Endodermal cell (in vitro differentiated cells): ENCODE measurements at regions not wholly inside any gene's neighbourhood (a gene's known extent, or its start where the extent isn't known, plus 50 kb on each side); places are given as distances from the start of the nearest gene placed in this dataset.

ENCODE experiments used
- DNase-seq: peaks from one replicate; pipeline ENCODE4 v3.0.0-alpha.2; 2017
- H3K27ac ChIP-seq: 2 replicates; pipeline ENCODE4 v1.5.1; 2013; ENCODE audit warnings: mild to moderate bottlenecking, low read depth, low read length, moderate library complexity
- H3K27me3 ChIP-seq: 2 replicates; pipeline ENCODE4 v1.6.1; 2013; ENCODE audit warnings: mild to moderate bottlenecking, low read length, moderate library complexity; ENCODE audit not compliant: insufficient read depth, control insufficient read depth, poor library complexity, severe bottlenecking
- H3K36me3 ChIP-seq: 2 replicates; pipeline ENCODE4 v1.7.0; 2013; ENCODE audit warnings: mild to moderate bottlenecking, low read length, moderate library complexity; ENCODE audit not compliant: control insufficient read depth, insufficient read depth
- H3K4me1 ChIP-seq: one replicate; pipeline ENCODE4 v1.7.0; 2013; ENCODE audit warnings: low read length; ENCODE audit not compliant: control insufficient read depth, insufficient read depth
- H3K4me3 ChIP-seq: 2 replicates; pipeline ENCODE4 v1.5.1; 2013; ENCODE audit warnings: mild to moderate bottlenecking, low read length, moderate library complexity
- H3K9ac ChIP-seq: 2 replicates; pipeline ENCODE4 v1.6.1; 2013; ENCODE audit warnings: mild to moderate bottlenecking, low read length, moderate library complexity; ENCODE audit not compliant: poor library complexity, severe bottlenecking; ENCODE audit errors: extremely low read depth
- H3K9me3 ChIP-seq: 2 replicates; pipeline ENCODE4 v1.6.1; 2013; ENCODE audit warnings: mild to moderate bottlenecking, low read length, moderate library complexity; ENCODE audit not compliant: control insufficient read depth
- H3K27ac Mint-ChIP-seq: 2 replicates; pipeline ENCODE4 v1.8.0; 2020; ENCODE audit warnings: mixed read lengths
- H3K27me3 Mint-ChIP-seq: 2 replicates; pipeline ENCODE4 v1.8.0; 2021; ENCODE audit warnings: mild to moderate bottlenecking, mixed read lengths; ENCODE audit not compliant: insufficient read depth
- H3K36me3 Mint-ChIP-seq: 2 replicates; pipeline ENCODE4 v1.8.0; 2020; ENCODE audit warnings: low read depth, mixed read lengths
- H3K4me1 Mint-ChIP-seq: 2 replicates; pipeline ENCODE4 v1.8.0; 2020; ENCODE audit warnings: mixed read lengths
- H3K4me3 Mint-ChIP-seq: 2 replicates; pipeline ENCODE4 v1.8.0; 2020; ENCODE audit warnings: mild to moderate bottlenecking, moderate library complexity, mixed read lengths
- H3K9me3 Mint-ChIP-seq: 2 replicates; pipeline ENCODE4 v1.8.0; 2020; ENCODE audit warnings: mild to moderate bottlenecking, mixed read lengths
- WGBS, 2 experiments: methylation state at CpG; one replicate each; pipeline versions ENCODE4 v1.1.5 to v1.1.7; 2013; ENCODE audit warnings: missing lambda C conversion rate in 2 of 2, mixed read lengths in 1 of 2; ENCODE audit not compliant: insufficient coverage in 1 of 2, insufficient read length in 1 of 2; 5-methylcytosine and 5-hydroxymethylcytosine counted together
- TF ChIP-seq, protein P1 (sequence below): fragments of 200-600 bp; sonication (generic); conservative IDR thresholded peaks from 2 replicates; pipeline ENCODE4 v1.5.0; 2021; ENCODE audit warnings: antibody characterized with exemption, mild to moderate bottlenecking

DNA sequence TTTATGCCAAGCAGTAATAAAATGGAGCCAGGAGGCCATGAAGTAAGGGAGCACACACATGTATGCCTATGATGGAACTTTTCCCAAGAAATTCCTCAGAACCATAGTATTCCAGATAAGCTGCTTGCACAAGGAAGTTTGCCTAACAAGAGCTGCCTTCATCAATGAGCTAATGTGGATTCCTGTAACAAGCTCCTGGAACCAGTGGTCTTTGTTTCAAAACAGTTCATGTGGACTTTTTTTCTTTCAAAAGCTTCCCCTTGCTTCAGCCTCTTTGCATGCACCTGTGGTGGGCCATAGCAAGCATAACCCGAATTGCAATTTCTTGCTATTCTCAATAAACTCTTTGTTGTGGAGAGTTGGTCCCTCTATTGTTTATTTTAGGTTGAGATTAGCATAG, 359.6 kb downstream of the UTRN start:
- Histone ChIP-seq H3K4me1 (peaks cover 14% of the 10 kb centered on the region), H3K9ac (no peak overlapping the region), H3K4me3 (no peak overlapping the region), H3K9me3 (peaks cover 1% of the 10 kb centered on the region), H3K36me3 (no peaks in the 10 kb centered on the region), H3K27me3 (no peaks in the 10 kb centered on the region), H3K27ac (no peak overlapping the region)
- no peaks in the 10 kb centered on the region for H3K27me3 Mint-ChIP-seq
- TF ChIP-seq, protein P1, sequence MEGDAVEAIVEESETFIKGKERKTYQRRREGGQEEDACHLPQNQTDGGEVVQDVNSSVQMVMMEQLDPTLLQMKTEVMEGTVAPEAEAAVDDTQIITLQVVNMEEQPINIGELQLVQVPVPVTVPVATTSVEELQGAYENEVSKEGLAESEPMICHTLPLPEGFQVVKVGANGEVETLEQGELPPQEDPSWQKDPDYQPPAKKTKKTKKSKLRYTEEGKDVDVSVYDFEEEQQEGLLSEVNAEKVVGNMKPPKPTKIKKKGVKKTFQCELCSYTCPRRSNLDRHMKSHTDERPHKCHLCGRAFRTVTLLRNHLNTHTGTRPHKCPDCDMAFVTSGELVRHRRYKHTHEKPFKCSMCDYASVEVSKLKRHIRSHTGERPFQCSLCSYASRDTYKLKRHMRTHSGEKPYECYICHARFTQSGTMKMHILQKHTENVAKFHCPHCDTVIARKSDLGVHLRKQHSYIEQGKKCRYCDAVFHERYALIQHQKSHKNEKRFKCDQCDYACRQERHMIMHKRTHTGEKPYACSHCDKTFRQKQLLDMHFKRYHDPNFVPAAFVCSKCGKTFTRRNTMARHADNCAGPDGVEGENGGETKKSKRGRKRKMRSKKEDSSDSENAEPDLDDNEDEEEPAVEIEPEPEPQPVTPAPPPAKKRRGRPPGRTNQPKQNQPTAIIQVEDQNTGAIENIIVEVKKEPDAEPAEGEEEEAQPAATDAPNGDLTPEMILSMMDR, result no peak
- no peak overlapping the region for H3K27ac Mint-ChIP-seq
- peaks cover 46% of the 10 kb centered on the region for H3K4me1 Mint-ChIP-seq
- H3K4me3 Mint-ChIP-seq, result no peak overlapping the region
- 53% methylated on average over 1 of the region's 1 CpG; no CpG with 5 or more reads in 1 of the 2 experiments for WGBS, 2 experiments
- no peaks in the 10 kb centered on the region for H3K36me3 Mint-ChIP-seq
- no peak for DNase-seq
- H3K9me3 Mint-ChIP-seq, result peaks cover under 1% of the 10 kb centered on the region

DNA sequence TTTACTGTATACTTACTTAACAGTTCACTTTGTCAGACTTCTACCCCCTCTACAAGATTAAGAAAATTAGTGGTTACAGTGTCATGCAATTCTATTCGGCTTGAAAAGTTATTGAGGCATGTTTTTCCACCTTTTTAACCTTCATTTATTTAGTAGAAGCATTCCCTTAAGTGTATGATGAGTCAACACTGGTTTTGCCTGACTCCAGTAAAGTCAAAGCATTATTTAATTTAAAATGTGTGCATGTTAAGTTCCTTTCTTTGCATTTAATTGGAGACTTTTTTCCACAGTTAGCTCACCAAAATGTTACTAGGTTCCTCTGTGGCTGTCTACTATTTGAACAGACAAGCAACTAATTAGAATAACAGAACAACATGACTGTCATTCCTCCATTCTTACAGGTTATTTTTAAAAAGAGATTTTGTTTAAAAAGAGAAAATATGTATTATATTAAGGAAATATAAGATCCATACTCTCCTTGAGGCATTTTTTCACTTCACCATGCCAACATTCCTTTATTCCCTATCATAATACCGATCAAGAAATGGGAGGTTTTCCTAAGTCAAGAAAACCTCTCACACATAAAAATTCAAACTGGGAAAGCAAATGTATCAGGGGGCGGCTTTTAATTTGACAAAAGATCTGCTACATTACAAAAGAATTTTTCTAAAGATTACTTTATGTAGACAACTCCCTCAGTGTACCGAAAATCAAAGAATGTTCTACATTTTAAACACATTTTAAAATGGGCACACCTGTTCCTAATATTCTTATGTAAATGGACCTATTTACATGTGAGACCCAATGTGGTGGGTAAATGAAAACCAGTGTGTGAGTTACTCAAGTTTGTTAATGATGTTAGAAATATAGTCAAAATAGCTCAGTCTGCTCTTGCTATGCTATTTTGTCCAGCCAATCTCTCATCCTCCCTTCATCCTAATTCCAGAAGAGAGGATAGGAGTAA, 361.2 kb downstream of the UTRN start:
- Mint-ChIP-seq H3K27ac (peak overlapping the region; percentile 76), H3K9me3 (peaks cover 6% of the 10 kb centered on the region), H3K4me3 (no peak overlapping the region), H3K27me3 (no peaks in the 10 kb centered on the region), H3K4me1 (peaks cover 44% of the 10 kb centered on the region), H3K36me3 (peaks cover 3% of the 10 kb centered on the region)
- no peak overlapping the region for H3K9ac ChIP-seq
- TF ChIP-seq, protein P1, result no peak
- H3K4me1 ChIP-seq, result peaks cover 14% of the 10 kb centered on the region
- no peak for DNase-seq
- H3K27me3 ChIP-seq, result no peaks in the 10 kb centered on the region
- H3K4me3 ChIP-seq, result no peak overlapping the region
- no peak overlapping the region for H3K27ac ChIP-seq
- peaks cover 8% of the 10 kb centered on the region for H3K9me3 ChIP-seq
- WGBS, 2 experiments, result 43 to 62% methylated on average over 1 to 4 of the region's 4 CpGs
- no peaks in the 10 kb centered on the region for H3K36me3 ChIP-seq

DNA sequence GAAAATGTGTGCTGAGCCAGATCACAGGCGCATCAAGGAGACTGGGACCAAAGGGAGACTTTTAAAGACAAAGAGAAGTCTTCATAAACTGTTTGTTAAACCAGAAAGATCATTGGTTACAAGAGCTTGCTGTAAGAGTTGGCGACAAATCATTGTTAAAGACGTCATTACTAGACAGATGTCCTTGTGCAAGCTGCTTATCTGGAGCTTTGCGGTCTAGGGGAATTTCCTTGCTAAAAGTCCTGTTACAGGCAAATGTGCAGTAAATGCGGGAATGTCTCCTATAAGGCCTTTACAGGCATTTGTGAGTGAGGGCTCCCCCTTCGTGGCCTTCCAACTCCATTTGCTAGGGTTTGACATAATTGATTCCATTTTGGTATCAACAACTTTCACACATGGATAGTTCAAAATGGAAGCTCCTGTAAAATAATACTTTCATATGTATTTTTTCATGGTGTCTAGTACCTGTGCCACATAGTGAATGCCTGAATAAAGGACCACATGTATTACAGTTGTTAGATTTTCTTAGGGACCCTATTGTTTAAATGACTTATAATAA, 362.4 kb downstream of the UTRN start:
- no peaks in the 10 kb centered on the region for H3K27me3 Mint-ChIP-seq
- DNase-seq, result no peak
- TF ChIP-seq, protein P1, result no peak
- peaks cover 3% of the 10 kb centered on the region for H3K36me3 Mint-ChIP-seq
- peaks cover 14% of the 10 kb centered on the region for H3K4me1 ChIP-seq
- no peaks in the 10 kb centered on the region for H3K27me3 ChIP-seq
- H3K9me3 ChIP-seq, result peaks cover 8% of the 10 kb centered on the region
- H3K27ac ChIP-seq, result no peak overlapping the region
- H3K4me1 Mint-ChIP-seq, result peaks cover 51% of the 10 kb centered on the region
- H3K27ac Mint-ChIP-seq, result peak overlapping the region; percentile 81
- H3K4me3 ChIP-seq, result peak overlapping the region; percentile 2
- H3K9ac ChIP-seq, result no peak overlapping the region
- no peaks in the 10 kb centered on the region for H3K36me3 ChIP-seq
- peaks cover 6% of the 10 kb centered on the region for H3K9me3 Mint-ChIP-seq
- 89 to 92% methylated on average over 5 to 6 of the region's 6 CpGs for WGBS, 2 experiments
- H3K4me3 Mint-ChIP-seq, result no peak overlapping the region
